22Rv1 (cell line): ENCODE measurements at regions not wholly inside any gene's neighbourhood (a gene's known extent, or its start where the extent isn't known, plus 50 kb on each side); places are given as distances from the start of the nearest gene placed in this dataset.
"Not testable (repeated sequence)": the region's sequence is repeated elsewhere in the genome, so short reads cannot be mapped to it uniquely, and the experiment has no call there.

Experiments
- H3K27ac ChIP-seq: fragments of 450-650 bp; 2 replicates; pipeline ENCODE4 v1.5.1; 2017
- ZFX ChIP-seq: fragments of 450-650 bp; IDR thresholded peaks from 2 replicates; pipeline ENCODE4 v1.6.1; 2017; ENCODE audit warnings: antibody characterized with exemption, borderline replicate concordance
- TF ChIP-seq, protein P1 (sequence below): fragments of 450-650 bp; IDR thresholded peaks from 2 replicates; pipeline ENCODE4 v1.5.1; 2017; ENCODE audit warnings: mild to moderate bottlenecking

DNA sequence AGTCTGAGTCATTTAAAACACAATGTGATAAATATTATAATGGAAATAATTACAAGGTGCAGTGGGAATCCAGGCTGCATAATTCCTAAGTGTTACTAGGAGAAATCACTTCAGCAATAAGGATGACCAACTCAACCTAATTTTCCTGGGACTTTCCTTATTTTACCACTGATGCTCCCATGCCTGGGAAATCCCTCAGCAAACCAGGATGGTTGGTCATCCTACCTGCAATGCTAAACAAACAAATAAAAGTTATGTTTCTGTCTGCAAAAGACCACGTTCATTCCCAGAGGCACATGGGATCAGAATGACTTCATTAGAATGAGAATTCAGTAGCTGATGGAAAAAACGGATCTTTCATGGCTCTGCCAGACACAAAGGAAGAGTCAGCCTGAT, 130.8 kb upstream of the RAP1B start:
- TF ChIP-seq ZFX = no peak
- TF ChIP-seq, protein P1, sequence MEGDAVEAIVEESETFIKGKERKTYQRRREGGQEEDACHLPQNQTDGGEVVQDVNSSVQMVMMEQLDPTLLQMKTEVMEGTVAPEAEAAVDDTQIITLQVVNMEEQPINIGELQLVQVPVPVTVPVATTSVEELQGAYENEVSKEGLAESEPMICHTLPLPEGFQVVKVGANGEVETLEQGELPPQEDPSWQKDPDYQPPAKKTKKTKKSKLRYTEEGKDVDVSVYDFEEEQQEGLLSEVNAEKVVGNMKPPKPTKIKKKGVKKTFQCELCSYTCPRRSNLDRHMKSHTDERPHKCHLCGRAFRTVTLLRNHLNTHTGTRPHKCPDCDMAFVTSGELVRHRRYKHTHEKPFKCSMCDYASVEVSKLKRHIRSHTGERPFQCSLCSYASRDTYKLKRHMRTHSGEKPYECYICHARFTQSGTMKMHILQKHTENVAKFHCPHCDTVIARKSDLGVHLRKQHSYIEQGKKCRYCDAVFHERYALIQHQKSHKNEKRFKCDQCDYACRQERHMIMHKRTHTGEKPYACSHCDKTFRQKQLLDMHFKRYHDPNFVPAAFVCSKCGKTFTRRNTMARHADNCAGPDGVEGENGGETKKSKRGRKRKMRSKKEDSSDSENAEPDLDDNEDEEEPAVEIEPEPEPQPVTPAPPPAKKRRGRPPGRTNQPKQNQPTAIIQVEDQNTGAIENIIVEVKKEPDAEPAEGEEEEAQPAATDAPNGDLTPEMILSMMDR = no peak
- no peak overlapping the region for H3K27ac ChIP-seq

DNA sequence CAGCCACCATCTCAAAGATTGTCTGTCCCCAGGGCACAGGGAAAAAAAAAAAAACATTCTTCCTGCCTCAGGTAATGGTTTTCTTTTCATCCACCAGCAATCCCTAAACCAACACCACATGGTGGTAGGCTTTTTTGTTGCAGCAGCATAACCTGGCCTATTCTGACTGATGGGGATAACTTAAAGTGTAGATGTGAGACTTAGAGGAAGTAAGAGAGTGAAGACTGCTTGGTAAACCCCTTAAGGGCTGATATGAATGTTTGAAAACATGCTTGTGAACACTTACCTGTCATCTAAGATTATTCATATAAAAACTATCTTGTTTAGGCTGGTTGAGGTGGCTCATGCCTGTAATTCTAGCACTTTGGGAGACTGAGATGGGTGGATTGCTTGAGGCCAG, 130.2 kb upstream of the RAP1B start:
- no peak for TF ChIP-seq ZFX
- TF ChIP-seq, protein P1 = no peak
- H3K27ac ChIP-seq = no peak overlapping the region

DNA sequence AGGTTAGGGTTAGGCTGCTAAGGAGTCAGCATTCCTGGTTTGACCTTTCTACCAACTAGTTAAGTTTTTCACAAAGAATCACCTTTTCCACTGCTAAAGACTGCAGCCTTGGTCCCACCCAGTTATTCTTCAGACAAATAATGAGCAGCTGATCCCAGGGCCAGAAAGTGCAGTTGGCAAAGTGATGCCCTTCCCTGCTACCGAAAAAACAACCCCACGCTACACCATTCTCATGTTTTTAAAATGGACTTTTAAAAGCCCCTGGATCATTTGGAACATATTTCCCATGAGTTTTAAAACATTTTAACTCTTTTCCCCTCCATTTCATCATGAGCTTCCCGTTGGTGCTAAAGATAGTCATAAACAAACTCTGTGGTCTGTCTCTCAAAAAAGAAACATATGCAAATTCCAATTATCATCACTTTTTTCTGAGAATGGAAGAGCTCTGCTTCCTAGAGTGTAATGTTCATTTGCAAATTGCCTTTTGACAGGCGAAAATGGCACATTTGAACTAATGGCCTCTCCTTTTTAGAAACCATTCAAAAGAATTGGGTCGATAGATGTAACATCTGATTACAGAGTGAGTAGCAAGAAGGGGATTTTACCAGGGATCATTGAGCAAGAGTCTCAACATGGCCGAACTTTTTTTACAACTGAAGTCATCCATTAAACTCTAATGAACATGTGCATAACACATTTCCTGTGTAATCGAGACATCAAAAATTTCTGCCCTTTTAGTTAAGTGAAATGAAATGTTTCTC, 129.3 kb upstream of the RAP1B start:
- TF ChIP-seq, protein P1 = no peak
- TF ChIP-seq ZFX = no peak
- no peak overlapping the region for H3K27ac ChIP-seq

DNA sequence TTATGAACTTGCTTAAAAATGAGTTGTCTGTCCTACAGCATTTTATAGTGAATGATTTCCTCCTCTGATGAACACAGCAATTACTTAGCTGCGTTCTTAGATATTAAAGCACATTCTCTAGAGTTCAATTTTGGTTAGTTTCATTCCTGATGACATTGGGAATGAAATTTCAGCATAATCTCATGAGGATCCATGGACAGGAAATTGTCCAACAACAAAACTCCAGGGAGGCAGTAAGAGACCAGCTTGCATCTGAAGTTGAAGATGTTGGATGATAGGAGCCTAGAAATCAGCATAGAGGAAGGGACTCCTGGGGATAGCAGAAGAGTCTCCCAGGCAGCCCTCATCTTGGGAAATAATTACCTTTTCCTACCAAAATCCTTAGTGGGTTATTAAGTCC, 128.7 kb upstream of the RAP1B start:
- TF ChIP-seq, protein P1 = no peak
- TF ChIP-seq ZFX = no peak
- H3K27ac ChIP-seq = no peak overlapping the region

DNA sequence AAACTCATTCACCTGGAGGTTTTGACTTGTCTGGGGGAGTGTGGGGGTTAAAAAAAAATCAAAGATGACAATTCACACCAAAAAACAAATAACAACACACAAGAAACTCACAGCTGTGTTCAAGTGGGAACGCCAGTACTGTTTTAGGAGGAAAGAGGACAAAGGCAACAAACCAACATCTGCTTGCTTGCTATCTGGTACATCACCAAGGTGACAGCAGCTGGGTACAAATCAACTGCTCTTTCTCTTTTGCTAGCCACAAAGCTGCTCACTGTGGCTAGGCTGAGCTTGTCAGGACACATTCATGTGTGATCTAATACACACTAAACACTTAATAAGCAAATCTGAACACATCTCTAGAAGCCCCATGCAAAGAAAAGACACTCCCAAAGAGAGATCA, 128.0 kb upstream of the RAP1B start:
- H3K27ac ChIP-seq = no peak overlapping the region
- no peak for TF ChIP-seq ZFX
- TF ChIP-seq, protein P1 = no peak

DNA sequence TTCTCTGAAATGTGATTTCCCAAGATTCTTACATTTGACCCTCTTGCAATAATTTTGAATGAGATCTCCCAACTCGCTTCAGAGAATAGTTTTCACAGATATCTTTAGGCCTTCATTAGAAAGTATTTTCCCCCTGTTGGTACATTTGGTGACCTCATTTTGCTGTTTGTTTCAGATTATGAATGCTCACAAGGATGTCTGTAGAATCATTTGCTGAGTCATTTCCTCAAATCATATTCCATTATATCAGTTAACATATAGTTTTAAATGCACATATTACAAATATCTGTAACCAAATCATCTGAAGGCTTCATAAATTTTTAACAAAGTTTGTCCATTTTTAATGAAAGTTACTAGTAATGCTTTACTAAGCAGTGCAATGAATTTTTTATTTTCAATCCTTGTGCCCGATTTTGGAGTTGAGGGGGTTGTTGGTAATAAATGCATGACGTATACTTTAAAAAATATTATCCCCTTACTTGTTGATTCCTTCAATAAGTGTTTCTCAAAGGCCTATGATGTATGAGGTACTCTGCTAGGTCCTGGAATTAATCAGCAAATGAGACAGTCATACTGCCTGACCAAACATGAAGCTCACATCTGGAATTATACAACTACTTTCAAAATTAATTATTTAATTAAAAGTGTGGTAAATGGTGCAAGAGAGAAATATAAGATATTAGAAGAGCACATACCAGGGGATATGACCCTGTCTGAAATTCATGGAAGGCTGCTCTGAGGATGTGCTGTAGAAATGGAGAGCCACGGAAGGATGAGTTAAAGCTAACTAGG, 126.9 kb upstream of the RAP1B start:
- no peak overlapping the region for H3K27ac ChIP-seq
- TF ChIP-seq, protein P1 = no peak
- TF ChIP-seq ZFX = no peak

DNA sequence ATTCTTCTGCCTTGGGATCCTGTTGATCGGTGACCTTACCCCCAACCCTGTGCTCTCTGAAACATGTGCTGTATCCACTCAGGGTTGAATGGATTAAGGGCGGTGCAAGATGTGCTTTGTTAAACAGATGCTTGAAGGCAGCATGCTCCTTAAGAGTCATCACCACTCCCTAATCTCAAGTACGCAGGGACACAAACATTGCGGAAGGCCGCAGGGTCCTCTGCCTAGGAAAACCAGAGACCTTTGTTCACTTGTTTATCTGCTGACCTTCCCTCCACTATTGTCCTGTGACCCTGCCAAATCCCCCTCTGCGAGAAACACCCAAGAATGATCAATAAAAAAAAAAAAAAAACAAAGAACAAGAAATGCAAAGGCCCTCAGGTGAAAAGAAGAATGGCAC, 126.1 kb upstream of the RAP1B start:
- not testable (repeated sequence) for H3K27ac ChIP-seq

DNA sequence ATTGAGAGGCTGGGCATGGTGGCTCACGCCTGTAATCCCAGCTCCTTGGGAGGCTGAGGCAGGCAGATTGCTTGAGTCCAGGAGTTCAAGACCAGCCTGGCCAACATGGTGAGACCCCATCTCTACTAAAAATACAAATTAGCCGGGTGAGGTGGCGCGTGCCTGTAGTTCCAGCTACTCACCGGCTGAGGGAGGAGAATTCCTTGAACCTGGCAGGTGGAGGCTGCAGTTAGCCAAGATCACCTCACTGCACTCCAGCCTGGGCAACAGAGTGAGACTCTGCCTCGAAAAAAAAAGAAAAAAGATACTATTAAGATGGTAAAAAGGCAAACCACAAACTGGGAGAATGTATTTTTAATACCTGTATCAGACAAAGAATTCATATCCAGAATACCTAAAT, 124.2 kb upstream of the RAP1B start:
- H3K27ac ChIP-seq = not testable (repeated sequence)
